ENCODE measurements at regions not wholly inside any gene's neighbourhood (a gene's known extent, or its start where the extent isn't known, plus 50 kb on each side); places are given as distances from the start of the nearest gene placed in this dataset.

GRCh38 chr18:54004828-54005227 lies 219.6 kb downstream of the MBD2 start:
- TF ChIP-seq, protein P1, sequence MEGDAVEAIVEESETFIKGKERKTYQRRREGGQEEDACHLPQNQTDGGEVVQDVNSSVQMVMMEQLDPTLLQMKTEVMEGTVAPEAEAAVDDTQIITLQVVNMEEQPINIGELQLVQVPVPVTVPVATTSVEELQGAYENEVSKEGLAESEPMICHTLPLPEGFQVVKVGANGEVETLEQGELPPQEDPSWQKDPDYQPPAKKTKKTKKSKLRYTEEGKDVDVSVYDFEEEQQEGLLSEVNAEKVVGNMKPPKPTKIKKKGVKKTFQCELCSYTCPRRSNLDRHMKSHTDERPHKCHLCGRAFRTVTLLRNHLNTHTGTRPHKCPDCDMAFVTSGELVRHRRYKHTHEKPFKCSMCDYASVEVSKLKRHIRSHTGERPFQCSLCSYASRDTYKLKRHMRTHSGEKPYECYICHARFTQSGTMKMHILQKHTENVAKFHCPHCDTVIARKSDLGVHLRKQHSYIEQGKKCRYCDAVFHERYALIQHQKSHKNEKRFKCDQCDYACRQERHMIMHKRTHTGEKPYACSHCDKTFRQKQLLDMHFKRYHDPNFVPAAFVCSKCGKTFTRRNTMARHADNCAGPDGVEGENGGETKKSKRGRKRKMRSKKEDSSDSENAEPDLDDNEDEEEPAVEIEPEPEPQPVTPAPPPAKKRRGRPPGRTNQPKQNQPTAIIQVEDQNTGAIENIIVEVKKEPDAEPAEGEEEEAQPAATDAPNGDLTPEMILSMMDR (IDR thresholded peaks at IDR 0.05; ENCODE audit: insufficient read depth, low read length, poor library complexity, severe bottlenecking), result no peak
- TF ChIP-seq EZH2phosphoT487 (conservative IDR thresholded peaks at IDR 0.05; ENCODE audit: low read length), result no peak

Measured in SU-DHL-6 (cell line).